GM20000 (cell line): ENCODE measurements at regions not wholly inside any gene's neighbourhood (a gene's known extent, or its start where the extent isn't known, plus 50 kb on each side); places are given as distances from the start of the nearest gene placed in this dataset.
A peak's percentile ranks its signal among the peaks of the same experiment; 100 is the strongest.

Source experiments
- DNase-seq: peaks from one replicate; pipeline ENCODE4 v3.0.0; 2012; ENCODE audit warnings: low spot score
- CTCF ChIP-seq: IDR thresholded peaks from 2 replicates; pipeline ENCODE4 v1.5.1; 2012; ENCODE audit warnings: mild to moderate bottlenecking, control low read depth; ENCODE audit errors: extremely low read depth, missing control alignments

GRCh38 chr2:160913323-160913722, 246.9 kb upstream of the TANK start:
- no peak for DNase-seq
- no peak for TF ChIP-seq CTCF

- TF ChIP-seq CTCF, result no peak
Observed at GRCh38 chr2:160914217-160914616, 246.0 kb upstream of the TANK start.

GRCh38 chr2:160916300-160916699, 243.9 kb upstream of the TANK start:
- no peak for TF ChIP-seq CTCF
- no peak for DNase-seq

More at GRCh38 chr2:160914217-160914616, 246.0 kb upstream of the TANK start:
- DNase-seq, result no peak

- no peak for DNase-seq
- no peak for TF ChIP-seq CTCF
Observed at GRCh38 chr2:160917850-160918249, 242.4 kb upstream of the TANK start.

GRCh38 chr2:160918258-160918657, 242.0 kb upstream of the TANK start:
- TF ChIP-seq CTCF, result no peak
- no peak for DNase-seq

- peak; percentile 45 for DNase-seq
- peak; percentile 27 for TF ChIP-seq CTCF
Observed at GRCh38 chr2:160918906-160919503, 241.2 kb upstream of the TANK start.

- DNase-seq, result no peak
- TF ChIP-seq CTCF, result no peak
Observed at GRCh38 chr2:160920061-160920460, 240.2 kb upstream of the TANK start.
